DOHH2 (cell line): ENCODE measurements at regions not wholly inside any gene's neighbourhood (a gene's known extent, or its start where the extent isn't known, plus 50 kb on each side); places are given as distances from the start of the nearest gene placed in this dataset.

Experiments used
- EZH2phosphoT487 ChIP-seq: fragments of 200-600 bp; sonication (generic); IDR thresholded peaks from 2 replicates; pipeline ENCODE4 v1.6.1; 2017; ENCODE audit warnings: borderline replicate concordance, mild to moderate bottlenecking, antibody characterized with exemption, low read length, moderate library complexity, mixed read lengths
- TF ChIP-seq, protein P1 (sequence below): fragments of 200-600 bp; sonication (generic); IDR thresholded peaks from one replicate; pipeline ENCODE4 v1.5.1; 2014; ENCODE audit warnings: antibody characterized with exemption, mild to moderate bottlenecking, low read depth, low read length; ENCODE audit not compliant: poor library complexity, severe bottlenecking

DNA sequence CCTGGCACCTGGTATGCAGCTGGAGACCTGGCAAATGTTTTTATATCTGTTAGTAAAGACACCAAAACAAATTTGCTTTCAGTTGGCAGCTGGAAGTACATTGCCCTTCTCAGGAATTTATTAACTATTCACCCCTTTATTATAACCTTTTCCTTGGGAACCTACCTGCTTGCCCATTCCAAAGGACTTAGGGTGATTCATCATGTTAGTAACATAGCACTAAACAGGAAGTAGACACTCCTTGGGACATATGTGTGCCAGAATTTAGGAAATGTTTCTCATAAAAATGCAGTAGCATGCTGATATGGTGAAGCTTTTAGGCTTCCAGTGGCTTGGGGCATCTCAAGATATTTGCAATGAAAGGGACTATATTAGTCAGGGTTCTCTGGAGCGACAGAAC is 184.2 kb downstream of the DMAC1 start:
- TF ChIP-seq, protein P1, sequence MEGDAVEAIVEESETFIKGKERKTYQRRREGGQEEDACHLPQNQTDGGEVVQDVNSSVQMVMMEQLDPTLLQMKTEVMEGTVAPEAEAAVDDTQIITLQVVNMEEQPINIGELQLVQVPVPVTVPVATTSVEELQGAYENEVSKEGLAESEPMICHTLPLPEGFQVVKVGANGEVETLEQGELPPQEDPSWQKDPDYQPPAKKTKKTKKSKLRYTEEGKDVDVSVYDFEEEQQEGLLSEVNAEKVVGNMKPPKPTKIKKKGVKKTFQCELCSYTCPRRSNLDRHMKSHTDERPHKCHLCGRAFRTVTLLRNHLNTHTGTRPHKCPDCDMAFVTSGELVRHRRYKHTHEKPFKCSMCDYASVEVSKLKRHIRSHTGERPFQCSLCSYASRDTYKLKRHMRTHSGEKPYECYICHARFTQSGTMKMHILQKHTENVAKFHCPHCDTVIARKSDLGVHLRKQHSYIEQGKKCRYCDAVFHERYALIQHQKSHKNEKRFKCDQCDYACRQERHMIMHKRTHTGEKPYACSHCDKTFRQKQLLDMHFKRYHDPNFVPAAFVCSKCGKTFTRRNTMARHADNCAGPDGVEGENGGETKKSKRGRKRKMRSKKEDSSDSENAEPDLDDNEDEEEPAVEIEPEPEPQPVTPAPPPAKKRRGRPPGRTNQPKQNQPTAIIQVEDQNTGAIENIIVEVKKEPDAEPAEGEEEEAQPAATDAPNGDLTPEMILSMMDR: no peak
- no peak for TF ChIP-seq EZH2phosphoT487
